Stomach (tissue), 8 donors: ENCODE measurements at regions not wholly inside any gene's neighbourhood (a gene's known extent, or its start where the extent isn't known, plus 50 kb on each side); places are given as distances from the start of the nearest gene placed in this dataset.

Source experiments
- DNase-seq, 2 donors: peaks; one replicate each; pipeline versions ENCODE4 v3.0.0 to v3.0.0-alpha.2; 2013 to 2019
- H3K27ac ChIP-seq, 5 donors: fragments of 200-600 bp in 4 of 5; sonication (generic) in 4 of 5; one replicate each; pipeline ENCODE4 v1.5.1; 2013 to 2019; ENCODE audit warnings: mild to moderate bottlenecking in 1 of 5, moderate library complexity in 1 of 5
- H3K27me3 ChIP-seq, 3 donors: fragments of 200-600 bp; sonication (generic); one replicate each; pipeline ENCODE4 v1.5.1; 2017 to 2019; ENCODE audit warnings: mixed run types in 1 of 3
- H3K36me3 ChIP-seq, 4 donors: fragments of 200-600 bp; sonication (generic); 1 replicate in 3 of 4; 2 replicates in 1 of 4; pipeline ENCODE4 v1.5.1; 2016 to 2019
- H3K4me1 ChIP-seq, 4 donors: fragments of 200-600 bp; sonication (generic); one replicate each; pipeline ENCODE4 v1.5.1; 2016 to 2019
- H3K4me3 ChIP-seq, 4 donors: fragments of 200-600 bp; sonication (generic) in 3 of 4; one replicate each; pipeline ENCODE4 v1.5.1; 2016 to 2019; ENCODE audit warnings: mild to moderate bottlenecking in 1 of 4
- H3K9me3 ChIP-seq, 4 donors: fragments of 200-600 bp; sonication (generic); one replicate each; pipeline ENCODE4 v1.5.1; 2016 to 2019
- EP300 ChIP-seq: sonication (generic); formaldehyde crosslinking; IDR thresholded peaks from one replicate; pipeline ENCODE4 v1.6.1; 2017; ENCODE audit warnings: antibody characterized with exemption
- POLR2A ChIP-seq, 4 donors: fragments of 450-650 bp; IDR thresholded peaks; one replicate each; pipeline ENCODE4 v1.6.1; 2016; ENCODE audit warnings: antibody characterized with exemption in 4 of 4, control low read depth in 2 of 4, mild to moderate bottlenecking in 1 of 4, moderate library complexity in 1 of 4
- POLR2AphosphoS5 ChIP-seq, 3 donors: sonication (generic); formaldehyde crosslinking; IDR thresholded peaks; one replicate each; pipeline ENCODE4 v1.6.1; 2016; ENCODE audit warnings: antibody characterized with exemption in 3 of 3
- WGBS, 5 donors: extraction: QIAGEN DNeasy Blood & Tissue Kit in 3 of 5; methylation state at CpG; one replicate each; pipeline versions ENCODE4 v1.1.5 to v1.1.7; 2013 to 2018; 5-methylcytosine and 5-hydroxymethylcytosine counted together
- intact Hi-C: fragments of 100-400 bp; cut with DNase I; formaldehyde crosslinking; loops from one replicate; pipeline ENCODE4 v1.15.1; 2023; ENCODE audit warnings: low total_unique reads
- TF ChIP-seq, protein P1 (sequence below), 7 experiments: fragments of 450-650 bp in 4 of 7; fragments of 200-600 bp in 3 of 7; sonication (generic) in 3 of 7; IDR thresholded peaks; one replicate each; pipeline ENCODE4 v1.5.1; 2016 to 2019; ENCODE audit warnings: antibody characterized with exemption in 7 of 7, control low read depth in 2 of 7, mild to moderate bottlenecking in 1 of 7
- donor health status: healthy with polysubstance abuse.
- donor health status: Bipolar disorder and iron deficiency.
- donor health status: healthy.

DNA sequence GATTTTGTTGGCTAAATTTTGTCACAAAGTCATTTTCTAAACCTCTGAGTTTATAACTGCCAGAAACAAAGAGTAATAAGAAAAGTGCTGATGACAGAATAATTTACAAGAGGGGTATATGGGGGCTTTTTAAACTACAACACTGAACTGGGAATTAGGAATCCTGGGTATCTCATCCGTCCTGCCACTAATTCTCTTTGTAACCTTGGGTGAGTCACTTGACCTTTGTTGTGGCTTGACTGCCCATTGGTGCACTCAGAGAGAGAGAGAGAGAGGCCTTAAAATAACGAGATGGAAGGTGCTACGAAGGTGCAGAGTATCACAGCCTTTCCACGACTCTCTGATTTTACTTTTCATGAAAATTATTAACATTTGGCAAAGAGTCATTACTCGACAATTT, 130.3 kb upstream of the CNTLN start:
- intact Hi-C loops = no loop called here
- peak overlapping the region in 3 of 5 donors; percentile 30 to 58 (median 57) for H3K27ac ChIP-seq
- 42 to 58% (median 48%) methylated on average over 5 of the region's 5 CpGs for WGBS, 5 donors
- no peak for DNase-seq
- H3K4me3 ChIP-seq = no peak overlapping the region
- no peaks in the 10 kb centered on the region for H3K9me3 ChIP-seq
- H3K27me3 ChIP-seq = no peaks in the 10 kb centered on the region
- TF ChIP-seq POLR2A (IDR thresholded peaks at IDR 0.05) (no peak), POLR2AphosphoS5 (IDR thresholded peaks at IDR 0.05) (no peak)
- TF ChIP-seq, protein P1, sequence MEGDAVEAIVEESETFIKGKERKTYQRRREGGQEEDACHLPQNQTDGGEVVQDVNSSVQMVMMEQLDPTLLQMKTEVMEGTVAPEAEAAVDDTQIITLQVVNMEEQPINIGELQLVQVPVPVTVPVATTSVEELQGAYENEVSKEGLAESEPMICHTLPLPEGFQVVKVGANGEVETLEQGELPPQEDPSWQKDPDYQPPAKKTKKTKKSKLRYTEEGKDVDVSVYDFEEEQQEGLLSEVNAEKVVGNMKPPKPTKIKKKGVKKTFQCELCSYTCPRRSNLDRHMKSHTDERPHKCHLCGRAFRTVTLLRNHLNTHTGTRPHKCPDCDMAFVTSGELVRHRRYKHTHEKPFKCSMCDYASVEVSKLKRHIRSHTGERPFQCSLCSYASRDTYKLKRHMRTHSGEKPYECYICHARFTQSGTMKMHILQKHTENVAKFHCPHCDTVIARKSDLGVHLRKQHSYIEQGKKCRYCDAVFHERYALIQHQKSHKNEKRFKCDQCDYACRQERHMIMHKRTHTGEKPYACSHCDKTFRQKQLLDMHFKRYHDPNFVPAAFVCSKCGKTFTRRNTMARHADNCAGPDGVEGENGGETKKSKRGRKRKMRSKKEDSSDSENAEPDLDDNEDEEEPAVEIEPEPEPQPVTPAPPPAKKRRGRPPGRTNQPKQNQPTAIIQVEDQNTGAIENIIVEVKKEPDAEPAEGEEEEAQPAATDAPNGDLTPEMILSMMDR (IDR thresholded peaks at IDR 0.05) = no peak
- H3K4me1 ChIP-seq = peaks cover 0 to 16% (median 3%) of the 10 kb centered on the region in 4 donors
- no peaks in the 10 kb centered on the region for H3K36me3 ChIP-seq

DNA sequence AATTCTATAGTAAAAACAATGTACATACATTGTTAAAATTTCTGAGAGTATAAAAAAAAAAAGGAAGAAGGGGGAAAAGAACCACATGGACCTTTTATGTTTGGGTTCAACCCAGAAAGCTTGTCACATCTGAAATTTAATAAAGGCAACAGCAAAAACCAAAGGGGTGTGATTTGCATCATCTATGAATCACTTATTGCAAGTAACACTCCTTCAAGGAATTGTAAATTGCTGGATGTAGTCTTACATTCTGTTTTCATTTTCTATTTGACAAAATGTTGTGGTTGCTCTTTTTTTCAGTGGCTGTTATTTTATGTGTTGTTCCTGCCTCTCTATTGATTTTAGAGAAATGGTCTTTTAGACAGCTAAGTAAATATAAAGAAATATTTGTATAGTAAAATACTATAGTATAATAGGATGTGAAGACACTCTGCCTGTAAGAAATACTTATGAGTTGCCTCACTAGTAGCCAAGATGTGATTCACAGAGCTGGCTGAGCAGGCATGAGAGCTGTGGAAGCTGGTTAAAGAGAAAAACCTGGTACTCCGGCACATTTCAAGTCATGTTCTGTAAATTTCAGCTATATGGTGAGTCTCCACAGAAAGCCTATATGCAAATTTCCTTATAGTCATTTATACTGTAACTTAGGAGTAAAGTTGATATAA, 131.1 kb upstream of the CNTLN start:
- no peaks in the 10 kb centered on the region for H3K27me3 ChIP-seq
- peak overlapping the region in 1 of 5 donors; percentile 19 for H3K27ac ChIP-seq
- no peak for DNase-seq
- peaks cover 0 to 16% (median 3%) of the 10 kb centered on the region in 4 donors for H3K4me1 ChIP-seq
- intact Hi-C loops = no loop called here
- peaks cover 0 to 3% (median 0%) of the 10 kb centered on the region in 4 donors for H3K9me3 ChIP-seq
- WGBS, 5 donors = 71 to 95% (median 80%) methylated on average over 1 of the region's 1 CpG
- H3K4me3 ChIP-seq = no peak overlapping the region
- no peak for TF ChIP-seq POLR2AphosphoS5 (IDR thresholded peaks at IDR 0.05)
- no peak for TF ChIP-seq POLR2A (IDR thresholded peaks at IDR 0.05)
- TF ChIP-seq EP300 = no peak
- H3K36me3 ChIP-seq = no peaks in the 10 kb centered on the region

DNA sequence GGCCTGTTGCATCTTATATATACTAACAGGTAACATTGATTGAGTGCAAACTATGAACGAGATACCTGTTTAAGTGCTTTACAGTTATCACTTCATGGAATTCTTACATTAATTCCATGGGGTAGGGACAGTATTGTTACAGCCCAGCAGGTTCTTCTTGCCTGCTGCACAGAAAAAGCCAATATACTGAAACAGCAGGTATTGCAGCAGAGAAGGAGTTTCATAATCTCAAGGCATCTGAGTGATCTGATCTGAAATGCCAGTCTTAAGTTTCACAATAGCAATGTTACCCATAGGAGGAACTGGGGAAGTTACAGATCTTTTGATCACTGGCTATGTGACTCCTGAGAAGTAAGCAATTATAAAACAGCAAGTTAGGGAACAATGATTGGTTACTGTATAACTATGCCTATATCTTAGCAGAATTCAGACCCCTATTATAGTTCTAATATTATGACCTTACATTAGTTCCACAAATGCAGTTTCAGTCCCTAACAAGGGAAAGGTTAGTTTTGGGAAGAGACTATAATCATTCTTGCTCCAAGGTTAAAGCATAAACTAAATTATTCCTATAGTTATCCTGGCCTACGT, 126.5 kb upstream of the BNC2 start:
- DNase-seq = no peak
- no peak for TF ChIP-seq POLR2A (IDR thresholded peaks at IDR 0.05)
- no peak for TF ChIP-seq POLR2AphosphoS5 (IDR thresholded peaks at IDR 0.05)
- TF ChIP-seq EP300 = no peak
- TF ChIP-seq, protein P1 (IDR thresholded peaks at IDR 0.05) = no peak
- peaks cover 0 to 56% (median 30%) of the 10 kb centered on the region in 4 donors for H3K9me3 ChIP-seq
- intact Hi-C loops = no loop called here
- WGBS, 5 donors = 86 to 96% (median 95%) methylated on average over 2 of the region's 2 CpGs
- H3K4me3 ChIP-seq = no peak overlapping the region
- H3K27me3 ChIP-seq = no peaks in the 10 kb centered on the region
- no peaks in the 10 kb centered on the region for H3K4me1 ChIP-seq
- no peaks in the 10 kb centered on the region for H3K36me3 ChIP-seq
- H3K27ac ChIP-seq = no peak overlapping the region

DNA sequence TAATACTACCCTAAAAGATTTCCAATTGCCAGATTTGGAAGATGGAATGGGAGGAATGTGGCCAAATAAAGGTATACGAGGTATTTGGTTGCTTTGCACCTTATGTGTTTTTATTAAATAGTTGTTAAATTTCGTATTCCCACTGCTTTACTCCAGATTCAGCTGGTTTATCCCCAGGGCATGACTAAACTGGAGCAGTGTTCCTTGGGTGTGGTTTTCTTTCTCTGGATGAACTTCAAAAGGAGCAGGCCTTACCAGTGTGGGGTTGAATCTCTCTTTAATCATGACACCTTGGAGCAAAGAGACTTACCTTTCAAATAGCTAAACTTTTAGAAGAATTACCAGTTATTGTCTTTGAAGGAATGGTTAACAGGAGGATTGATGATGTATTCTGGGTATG, 121.7 kb upstream of the BNC2 start:
- Histone ChIP-seq H3K4me3 (no peak overlapping the region), H3K9me3 (peaks cover 0 to 37% (median 22%) of the 10 kb centered on the region in 4 donors), H3K27me3 (no peaks in the 10 kb centered on the region), H3K4me1 (no peaks in the 10 kb centered on the region), H3K36me3 (no peaks in the 10 kb centered on the region), H3K27ac (no peak overlapping the region)
- TF ChIP-seq POLR2AphosphoS5 (IDR thresholded peaks at IDR 0.05) (no peak), EP300 (no peak), POLR2A (IDR thresholded peaks at IDR 0.05) (no peak)
- TF ChIP-seq, protein P1 (IDR thresholded peaks at IDR 0.05) = no peak
- WGBS, 5 donors = 60 to 76% (median 68%) methylated on average over 2 of the region's 2 CpGs
- DNase-seq = no peak
- intact Hi-C loops = no loop called here

DNA sequence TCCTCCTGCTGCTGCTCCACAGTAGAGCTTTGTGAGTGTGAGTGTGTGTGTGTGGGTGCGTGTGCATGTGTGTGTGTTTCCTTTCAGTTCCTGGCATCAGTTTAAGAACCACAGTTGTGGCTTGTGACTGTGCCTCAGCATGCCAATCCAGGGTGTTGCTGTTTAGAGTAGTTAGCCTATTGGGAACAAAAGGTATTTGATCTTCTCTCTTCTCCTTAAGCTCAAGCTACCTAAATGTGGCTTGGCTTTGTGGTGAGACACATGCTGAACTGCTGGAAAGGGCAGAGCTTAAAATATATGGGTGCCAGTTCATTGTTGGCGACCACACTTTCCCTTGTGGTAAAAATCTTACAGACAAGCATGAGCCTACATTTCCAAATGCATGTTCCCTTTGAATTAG, 116.6 kb upstream of the BNC2 start:
- WGBS, 5 donors = 49 to 67% (median 59%) methylated on average over 2 of the region's 2 CpGs
- intact Hi-C loops = no loop called here
- Histone ChIP-seq H3K4me3 (no peak overlapping the region), H3K4me1 (peaks cover 0 to 10% (median 0%) of the 10 kb centered on the region in 4 donors), H3K36me3 (no peaks in the 10 kb centered on the region), H3K9me3 (no peaks in the 10 kb centered on the region), H3K27ac (peak overlapping the region in 3 of 5 donors; percentile 45 to 75 (median 61)), H3K27me3 (no peaks in the 10 kb centered on the region)
- TF ChIP-seq, protein P1 (IDR thresholded peaks at IDR 0.05) = no peak
- TF ChIP-seq POLR2A (IDR thresholded peaks at IDR 0.05) = no peak
- no peak for TF ChIP-seq POLR2AphosphoS5 (IDR thresholded peaks at IDR 0.05)
- no peak for TF ChIP-seq EP300
- DNase-seq = peak in 1 of 2 donors; percentile 20
